ENCODE measurements at regions not wholly inside any gene's neighbourhood (a gene's known extent, or its start where the extent isn't known, plus 50 kb on each side); places are given as distances from the start of the nearest gene placed in this dataset.

DNA sequence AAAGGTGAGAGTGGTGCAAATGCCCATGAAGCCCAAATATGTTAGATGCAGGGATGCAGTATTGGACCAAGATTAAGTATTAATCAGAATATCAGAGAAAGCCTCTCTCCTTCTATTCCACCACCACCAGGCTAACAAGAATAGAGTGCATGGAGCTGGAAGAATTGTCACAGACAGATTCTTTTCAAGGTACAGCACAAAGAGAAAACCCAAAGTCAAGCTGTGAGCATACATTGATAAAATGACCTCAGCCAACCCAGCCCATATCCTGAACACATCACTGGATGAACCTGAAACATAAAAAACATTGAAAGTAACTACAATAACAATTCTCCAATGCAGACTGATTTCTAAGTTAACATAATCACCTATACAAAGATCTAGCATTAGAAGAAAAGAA lies 445.7 kb upstream of the NETO1 start:
- Histone ChIP-seq H3K79me2 (ENCODE audit: insufficient read depth, low read length) (no peaks in the 10 kb centered on the region), H3K4me2 (ENCODE audit: low read depth, low read length, poor library complexity, severe bottlenecking) (no peak overlapping the region), H2AFZ (ENCODE audit: low read length) (no peak overlapping the region), H3K36me3 (ENCODE audit: insufficient read depth, low read length) (no peaks in the 10 kb centered on the region), H3K9me3 (ENCODE audit: insufficient read depth, low read depth, low read length) (no peaks in the 10 kb centered on the region), H3F3A (ENCODE audit: low read depth) (no peaks in the 10 kb centered on the region), H3K4me1 (ENCODE audit: insufficient read depth, low read length, poor library complexity, severe bottlenecking) (no peaks in the 10 kb centered on the region), H3K9me2 (replicated peaks; ENCODE audit: low read depth, low read length) (no peaks in the 10 kb centered on the region), H4K20me1 (ENCODE audit: insufficient read depth, low read length, poor library complexity, severe bottlenecking) (no peaks in the 10 kb centered on the region), H3K4me3 (ENCODE audit: low read length, poor library complexity, severe bottlenecking) (no peak overlapping the region), H3K27me3 (ENCODE audit: insufficient read depth, low read length, poor library complexity, severe bottlenecking) (no peaks in the 10 kb centered on the region), H3K9ac (ENCODE audit: low read depth, low read length, poor library complexity, severe bottlenecking) (no peak overlapping the region)
- TF ChIP-seq EZH2phosphoT487 (IDR thresholded peaks at IDR 0.05; ENCODE audit: borderline replicate concordance), result no peak
- TF ChIP-seq, protein P1, sequence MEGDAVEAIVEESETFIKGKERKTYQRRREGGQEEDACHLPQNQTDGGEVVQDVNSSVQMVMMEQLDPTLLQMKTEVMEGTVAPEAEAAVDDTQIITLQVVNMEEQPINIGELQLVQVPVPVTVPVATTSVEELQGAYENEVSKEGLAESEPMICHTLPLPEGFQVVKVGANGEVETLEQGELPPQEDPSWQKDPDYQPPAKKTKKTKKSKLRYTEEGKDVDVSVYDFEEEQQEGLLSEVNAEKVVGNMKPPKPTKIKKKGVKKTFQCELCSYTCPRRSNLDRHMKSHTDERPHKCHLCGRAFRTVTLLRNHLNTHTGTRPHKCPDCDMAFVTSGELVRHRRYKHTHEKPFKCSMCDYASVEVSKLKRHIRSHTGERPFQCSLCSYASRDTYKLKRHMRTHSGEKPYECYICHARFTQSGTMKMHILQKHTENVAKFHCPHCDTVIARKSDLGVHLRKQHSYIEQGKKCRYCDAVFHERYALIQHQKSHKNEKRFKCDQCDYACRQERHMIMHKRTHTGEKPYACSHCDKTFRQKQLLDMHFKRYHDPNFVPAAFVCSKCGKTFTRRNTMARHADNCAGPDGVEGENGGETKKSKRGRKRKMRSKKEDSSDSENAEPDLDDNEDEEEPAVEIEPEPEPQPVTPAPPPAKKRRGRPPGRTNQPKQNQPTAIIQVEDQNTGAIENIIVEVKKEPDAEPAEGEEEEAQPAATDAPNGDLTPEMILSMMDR (conservative IDR thresholded peaks at IDR 0.05; ENCODE audit: low read length), result no peak

DNA sequence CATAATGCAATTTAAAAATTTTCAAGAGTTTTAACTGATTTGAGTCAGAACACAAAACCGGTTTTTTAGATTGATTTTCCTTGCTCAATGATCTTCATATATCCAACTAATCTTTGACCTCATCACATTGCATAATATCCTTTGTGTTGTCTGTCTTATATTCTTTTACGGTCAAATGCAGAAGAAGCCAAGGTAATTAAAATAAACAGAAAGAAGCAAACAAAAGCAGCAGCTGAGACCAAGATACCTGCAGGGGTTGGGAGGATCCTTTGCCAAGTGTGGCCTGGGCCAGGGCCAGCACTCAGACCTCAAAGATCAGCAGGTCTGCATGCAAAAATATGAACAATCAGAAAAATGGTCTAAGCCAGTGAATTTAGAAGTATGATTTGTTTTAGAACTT lies 428.9 kb upstream of the NETO1 start:
- TF ChIP-seq, protein P1 (conservative IDR thresholded peaks at IDR 0.05; ENCODE audit: low read length), result no peak
- TF ChIP-seq EZH2phosphoT487 (IDR thresholded peaks at IDR 0.05; ENCODE audit: borderline replicate concordance), result no peak
- Histone ChIP-seq H3K4me1 (ENCODE audit: insufficient read depth, low read length, poor library complexity, severe bottlenecking) (no peaks in the 10 kb centered on the region), H3K4me3 (ENCODE audit: low read length, poor library complexity, severe bottlenecking) (no peak overlapping the region), H3F3A (ENCODE audit: low read depth) (no peaks in the 10 kb centered on the region), H4K20me1 (ENCODE audit: insufficient read depth, low read length, poor library complexity, severe bottlenecking) (no peaks in the 10 kb centered on the region), H3K36me3 (ENCODE audit: insufficient read depth, low read length) (no peaks in the 10 kb centered on the region), H2AFZ (ENCODE audit: low read length) (no peak overlapping the region), H3K4me2 (ENCODE audit: low read depth, low read length, poor library complexity, severe bottlenecking) (no peak overlapping the region), H3K9ac (ENCODE audit: low read depth, low read length, poor library complexity, severe bottlenecking) (no peak overlapping the region), H3K27me3 (ENCODE audit: insufficient read depth, low read length, poor library complexity, severe bottlenecking) (no peaks in the 10 kb centered on the region), H3K9me2 (replicated peaks; ENCODE audit: low read depth, low read length) (no peaks in the 10 kb centered on the region), H3K79me2 (ENCODE audit: insufficient read depth, low read length) (no peaks in the 10 kb centered on the region), H3K9me3 (ENCODE audit: insufficient read depth, low read depth, low read length) (no peaks in the 10 kb centered on the region)

DNA sequence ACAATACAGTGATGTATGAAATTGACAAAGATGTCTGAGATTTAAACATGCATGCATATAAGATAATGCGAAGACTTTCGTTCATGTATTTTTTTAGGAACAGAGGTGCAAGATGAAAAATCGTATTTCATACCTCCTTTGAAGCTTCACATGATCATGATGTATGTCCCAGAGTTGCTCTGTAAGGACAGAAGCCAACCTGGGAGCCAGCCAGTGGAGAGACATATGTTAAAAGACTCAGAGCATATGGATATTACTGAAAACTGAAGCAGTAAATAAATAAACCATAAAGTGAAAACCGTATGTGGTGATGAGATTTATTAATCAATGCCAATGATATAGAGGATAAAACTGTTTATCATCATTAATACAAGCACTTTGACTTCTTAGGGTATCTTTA lies 424.4 kb upstream of the NETO1 start:
- H2AFZ ChIP-seq (ENCODE audit: low read length), result no peak overlapping the region
- H3K4me2 ChIP-seq (ENCODE audit: low read depth, low read length, poor library complexity, severe bottlenecking), result no peak overlapping the region
- H3K4me3 ChIP-seq (ENCODE audit: low read length, poor library complexity, severe bottlenecking), result no peak overlapping the region
- H3K27me3 ChIP-seq (ENCODE audit: insufficient read depth, low read length, poor library complexity, severe bottlenecking), result no peaks in the 10 kb centered on the region
- H3K4me1 ChIP-seq (ENCODE audit: insufficient read depth, low read length, poor library complexity, severe bottlenecking), result no peaks in the 10 kb centered on the region
- H3K9me2 ChIP-seq (replicated peaks; ENCODE audit: low read depth, low read length), result no peaks in the 10 kb centered on the region
- H3K79me2 ChIP-seq (ENCODE audit: insufficient read depth, low read length), result no peaks in the 10 kb centered on the region
- H3K9me3 ChIP-seq (ENCODE audit: insufficient read depth, low read depth, low read length), result no peaks in the 10 kb centered on the region
- H3K9ac ChIP-seq (ENCODE audit: low read depth, low read length, poor library complexity, severe bottlenecking), result no peak overlapping the region
- H4K20me1 ChIP-seq (ENCODE audit: insufficient read depth, low read length, poor library complexity, severe bottlenecking), result no peaks in the 10 kb centered on the region
- TF ChIP-seq EZH2phosphoT487 (IDR thresholded peaks at IDR 0.05; ENCODE audit: borderline replicate concordance), result no peak
- TF ChIP-seq, protein P1 (conservative IDR thresholded peaks at IDR 0.05; ENCODE audit: low read length), result no peak
- no peaks in the 10 kb centered on the region for H3F3A ChIP-seq (ENCODE audit: low read depth)
- no peaks in the 10 kb centered on the region for H3K36me3 ChIP-seq (ENCODE audit: insufficient read depth, low read length)

Data from Loucy (cell line).